Smooth muscle cell (in vitro differentiated cells): ENCODE measurements at regions not wholly inside any gene's neighbourhood (a gene's known extent, or its start where the extent isn't known, plus 50 kb on each side); places are given as distances from the start of the nearest gene placed in this dataset.

Experiments used
- DNase-seq: peaks from one replicate; lab custom pipeline; 2025; ENCODE audit not compliant: unreplicated experiment; lab: John Stamatoyannopoulos, UW
- H2AFZ ChIP-seq: fragments of 200-600 bp; sonication (generic); 2 replicates; pipeline ENCODE4 v1.6.0; 2016; ENCODE audit warnings: antibody characterized with exemption, low read depth, mild to moderate bottlenecking
- H3F3A ChIP-seq: fragments of 200-600 bp; sonication (generic); 2 replicates; pipeline ENCODE4 v1.6.0; 2017; ENCODE audit warnings: antibody characterized with exemption, low read depth
- H3K27ac ChIP-seq: fragments of 200-600 bp; sonication (generic); 2 replicates; pipeline ENCODE4 v1.5.1; 2016; ENCODE audit warnings: low read depth, mild to moderate bottlenecking
- H3K27me3 ChIP-seq: fragments of 200-600 bp; sonication (generic); 2 replicates; pipeline ENCODE4 v1.6.1; 2016; ENCODE audit warnings: low read depth, mild to moderate bottlenecking
- H3K36me3 ChIP-seq: fragments of 200-600 bp; sonication (generic); 2 replicates; pipeline ENCODE4 v1.5.1; 2016; ENCODE audit warnings: low read depth
- H3K4me1 ChIP-seq: fragments of 200-600 bp; sonication (generic); 2 replicates; pipeline ENCODE4 v1.5.1; 2016; ENCODE audit warnings: low read depth
- H3K4me2 ChIP-seq: fragments of 200-600 bp; sonication (generic); 2 replicates; pipeline ENCODE4 v1.6.0; 2016; ENCODE audit warnings: mild to moderate bottlenecking
- H3K4me3 ChIP-seq: fragments of 200-600 bp; sonication (generic); 2 replicates; pipeline ENCODE4 v1.5.1; 2016; ENCODE audit warnings: mild to moderate bottlenecking
- H3K79me2 ChIP-seq: fragments of 200-600 bp; sonication (generic); 2 replicates; pipeline ENCODE4 v1.6.0; 2016; ENCODE audit warnings: low read depth, mild to moderate bottlenecking
- H3K9ac ChIP-seq: fragments of 200-600 bp; sonication (generic); 2 replicates; pipeline ENCODE4 v1.6.0; 2016; ENCODE audit warnings: low read depth
- H3K9me3 ChIP-seq: fragments of 200-600 bp; sonication (generic); replicated peaks from 2 replicates; pipeline ENCODE4 v1.5.1; 2016; ENCODE audit warnings: low read depth
- H4K20me1 ChIP-seq: fragments of 200-600 bp; sonication (generic); 2 replicates; pipeline ENCODE4 v1.6.0; 2016; ENCODE audit warnings: low read depth
- CTCF ChIP-seq: fragments of 200-600 bp; sonication (generic); IDR thresholded peaks from 2 replicates; pipeline ENCODE4 v1.5.1; 2017; ENCODE audit warnings: borderline replicate concordance, mild to moderate bottlenecking, antibody characterized with exemption; ENCODE audit not compliant: insufficient read depth, poor library complexity, severe bottlenecking
- WGBS: methylation state at CpG from one replicate; pipeline ENCODE4 v1.1.7; 2016; ENCODE audit warnings: low lambda C conversion rate; 5-methylcytosine and 5-hydroxymethylcytosine counted together

- Histone ChIP-seq H3K4me1 (no peaks in the 10 kb centered on the region), H3K36me3 (no peaks in the 10 kb centered on the region), H3K27me3 (no peaks in the 10 kb centered on the region), H3K4me2 (no peak overlapping the region), H3K9me3 (no peaks in the 10 kb centered on the region), H3F3A (peaks cover 7% of the 10 kb centered on the region), H3K27ac (peak overlapping the region; percentile 40), H2AFZ (no peak overlapping the region), H3K9ac (no peak overlapping the region), H4K20me1 (no peaks in the 10 kb centered on the region), H3K79me2 (no peaks in the 10 kb centered on the region), H3K4me3 (no peak overlapping the region)
- TF ChIP-seq CTCF, result no peak
- no peak for DNase-seq
- 98% methylated on average over 1 of the region's 1 CpG for WGBS
Observed at GRCh38 chr11:37512156-37512780, 914.2 kb upstream of the RAG2 start.

- 93% methylated on average over 1 of the region's 1 CpG for WGBS
- TF ChIP-seq CTCF, result no peak
Observed at GRCh38 chr11:37511425-37511933, 913.4 kb upstream of the RAG2 start.

DNA sequence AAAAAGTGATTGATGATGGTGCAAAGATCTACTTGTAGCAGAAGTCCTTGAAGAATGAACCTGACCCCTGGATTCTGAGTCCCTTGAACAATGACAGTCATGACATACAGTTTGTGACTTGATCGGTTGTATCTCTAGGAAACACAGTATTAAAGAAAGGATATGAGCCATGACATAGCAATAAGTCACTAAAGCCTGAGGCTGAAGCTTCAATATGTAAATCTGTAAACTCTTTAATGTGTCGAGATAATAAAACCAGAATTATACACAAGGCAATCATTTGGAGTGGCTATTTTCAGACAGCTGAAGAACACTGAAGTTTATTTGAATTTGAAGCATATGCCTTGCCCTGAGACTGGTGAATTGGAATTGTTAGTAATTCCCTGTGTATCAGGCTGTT, 911.5 kb upstream of the RAG2 start:
- no peaks in the 10 kb centered on the region for H4K20me1 ChIP-seq
- 51% methylated on average over 2 of the region's 2 CpGs for WGBS
- no peak overlapping the region for H3K9ac ChIP-seq
- H3K4me1 ChIP-seq, result peaks cover 12% of the 10 kb centered on the region
- peak overlapping the region; percentile 8 for H2AFZ ChIP-seq
- H3K4me2 ChIP-seq, result no peak overlapping the region
- no peaks in the 10 kb centered on the region for H3K79me2 ChIP-seq
- no peaks in the 10 kb centered on the region for H3K27me3 ChIP-seq
- no peaks in the 10 kb centered on the region for H3K36me3 ChIP-seq
- no peak for TF ChIP-seq CTCF
- peaks cover 14% of the 10 kb centered on the region for H3F3A ChIP-seq
- H3K27ac ChIP-seq, result no peak overlapping the region
- no peak for DNase-seq
- no peaks in the 10 kb centered on the region for H3K9me3 ChIP-seq
- no peak overlapping the region for H3K4me3 ChIP-seq

More at GRCh38 chr11:37511425-37511933, 913.4 kb upstream of the RAG2 start:
- Histone ChIP-seq H3K4me2 (no peak overlapping the region), H3K27me3 (no peaks in the 10 kb centered on the region), H4K20me1 (no peaks in the 10 kb centered on the region), H2AFZ (no peak overlapping the region), H3K36me3 (no peaks in the 10 kb centered on the region), H3F3A (peaks cover 8% of the 10 kb centered on the region), H3K79me2 (no peaks in the 10 kb centered on the region), H3K27ac (peak overlapping the region; percentile 40), H3K4me3 (no peak overlapping the region), H3K4me1 (no peaks in the 10 kb centered on the region), H3K9me3 (no peaks in the 10 kb centered on the region), H3K9ac (no peak overlapping the region)
- DNase-seq, result no peak

- Histone ChIP-seq H3K4me2 (peak overlapping the region; percentile 16), H3K36me3 (no peaks in the 10 kb centered on the region), H2AFZ (peak overlapping the region; percentile 52), H3K79me2 (no peaks in the 10 kb centered on the region), H3K4me1 (peaks cover 14% of the 10 kb centered on the region), H3K9me3 (no peaks in the 10 kb centered on the region), H3K27ac (peak overlapping the region; percentile 94), H3K27me3 (no peaks in the 10 kb centered on the region), H3K4me3 (no peak overlapping the region), H4K20me1 (no peaks in the 10 kb centered on the region), H3K9ac (no peak overlapping the region), H3F3A (peaks cover 10% of the 10 kb centered on the region)
- no peak for DNase-seq
- 34% methylated on average over 4 of the region's 4 CpGs for WGBS
- no peak for TF ChIP-seq CTCF
Observed at GRCh38 chr11:37506531-37506930, 908.5 kb upstream of the RAG2 start.
